ENCODE measurements at regions not wholly inside any gene's neighbourhood (a gene's known extent, or its start where the extent isn't known, plus 50 kb on each side); places are given as distances from the start of the nearest gene placed in this dataset.

- H3K4me3 Mint-ChIP-seq: no peak overlapping the region
- Histone ChIP-seq H3F3A (replicated peaks; ENCODE audit: low read depth) (no peaks in the 10 kb centered on the region), H2AFZ (no peak overlapping the region), H4K20me1 (replicated peaks; ENCODE audit: insufficient read depth) (no peaks in the 10 kb centered on the region), H3K79me2 (replicated peaks; ENCODE audit: insufficient read depth) (no peaks in the 10 kb centered on the region), H3K9me2 (ENCODE audit: insufficient read depth) (peaks cover 4% of the 10 kb centered on the region; the same call in 1 of the 2 replicates), H3K36me3 (ENCODE audit: insufficient read depth) (no peaks in the 10 kb centered on the region), H3K4me2 (no peak overlapping the region), H3K4me3 (no peak overlapping the region), H3K27ac (ENCODE audit: low read depth) (no peak overlapping the region), H3K27me3 (ENCODE audit: insufficient read depth) (no peaks in the 10 kb centered on the region), H3K4me1 (ENCODE audit: insufficient read depth) (no peaks in the 10 kb centered on the region)
- TF ChIP-seq ZNF462 (CRISPR knock-in tag; IDR thresholded peaks at IDR 0.05) (no peak), POLR2AphosphoS5 (IDR thresholded peaks at IDR 0.05; ENCODE audit: low read depth) (no peak), STAT1 (IDR thresholded peaks at IDR 0.05; ENCODE audit: unreplicated experiment) (no peak), CREB1 (CRISPR knock-in tag; IDR thresholded peaks at IDR 0.05; ENCODE audit: low read depth) (no peak), NANOG (IDR thresholded peaks at IDR 0.05; ENCODE audit: borderline replicate concordance) (no peak), ZNF331 (CRISPR knock-in tag; IDR thresholded peaks at IDR 0.05; ENCODE audit: low read depth) (no peak), ZNF114 (CRISPR knock-in tag; IDR thresholded peaks at IDR 0.05) (no peak), JUNB (IDR thresholded peaks at IDR 0.05; ENCODE audit: unreplicated experiment) (no peak)
- TF ChIP-seq, protein P1, sequence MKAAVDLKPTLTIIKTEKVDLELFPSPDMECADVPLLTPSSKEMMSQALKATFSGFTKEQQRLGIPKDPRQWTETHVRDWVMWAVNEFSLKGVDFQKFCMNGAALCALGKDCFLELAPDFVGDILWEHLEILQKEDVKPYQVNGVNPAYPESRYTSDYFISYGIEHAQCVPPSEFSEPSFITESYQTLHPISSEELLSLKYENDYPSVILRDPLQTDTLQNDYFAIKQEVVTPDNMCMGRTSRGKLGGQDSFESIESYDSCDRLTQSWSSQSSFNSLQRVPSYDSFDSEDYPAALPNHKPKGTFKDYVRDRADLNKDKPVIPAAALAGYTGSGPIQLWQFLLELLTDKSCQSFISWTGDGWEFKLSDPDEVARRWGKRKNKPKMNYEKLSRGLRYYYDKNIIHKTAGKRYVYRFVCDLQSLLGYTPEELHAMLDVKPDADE (IDR thresholded peaks at IDR 0.05): no peak
- TF ChIP-seq, protein P2, sequence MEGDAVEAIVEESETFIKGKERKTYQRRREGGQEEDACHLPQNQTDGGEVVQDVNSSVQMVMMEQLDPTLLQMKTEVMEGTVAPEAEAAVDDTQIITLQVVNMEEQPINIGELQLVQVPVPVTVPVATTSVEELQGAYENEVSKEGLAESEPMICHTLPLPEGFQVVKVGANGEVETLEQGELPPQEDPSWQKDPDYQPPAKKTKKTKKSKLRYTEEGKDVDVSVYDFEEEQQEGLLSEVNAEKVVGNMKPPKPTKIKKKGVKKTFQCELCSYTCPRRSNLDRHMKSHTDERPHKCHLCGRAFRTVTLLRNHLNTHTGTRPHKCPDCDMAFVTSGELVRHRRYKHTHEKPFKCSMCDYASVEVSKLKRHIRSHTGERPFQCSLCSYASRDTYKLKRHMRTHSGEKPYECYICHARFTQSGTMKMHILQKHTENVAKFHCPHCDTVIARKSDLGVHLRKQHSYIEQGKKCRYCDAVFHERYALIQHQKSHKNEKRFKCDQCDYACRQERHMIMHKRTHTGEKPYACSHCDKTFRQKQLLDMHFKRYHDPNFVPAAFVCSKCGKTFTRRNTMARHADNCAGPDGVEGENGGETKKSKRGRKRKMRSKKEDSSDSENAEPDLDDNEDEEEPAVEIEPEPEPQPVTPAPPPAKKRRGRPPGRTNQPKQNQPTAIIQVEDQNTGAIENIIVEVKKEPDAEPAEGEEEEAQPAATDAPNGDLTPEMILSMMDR (conservative IDR thresholded peaks at IDR 0.05; ENCODE audit: low read depth in 2 of 2): no peak
- TF ChIP-seq, protein P3, sequence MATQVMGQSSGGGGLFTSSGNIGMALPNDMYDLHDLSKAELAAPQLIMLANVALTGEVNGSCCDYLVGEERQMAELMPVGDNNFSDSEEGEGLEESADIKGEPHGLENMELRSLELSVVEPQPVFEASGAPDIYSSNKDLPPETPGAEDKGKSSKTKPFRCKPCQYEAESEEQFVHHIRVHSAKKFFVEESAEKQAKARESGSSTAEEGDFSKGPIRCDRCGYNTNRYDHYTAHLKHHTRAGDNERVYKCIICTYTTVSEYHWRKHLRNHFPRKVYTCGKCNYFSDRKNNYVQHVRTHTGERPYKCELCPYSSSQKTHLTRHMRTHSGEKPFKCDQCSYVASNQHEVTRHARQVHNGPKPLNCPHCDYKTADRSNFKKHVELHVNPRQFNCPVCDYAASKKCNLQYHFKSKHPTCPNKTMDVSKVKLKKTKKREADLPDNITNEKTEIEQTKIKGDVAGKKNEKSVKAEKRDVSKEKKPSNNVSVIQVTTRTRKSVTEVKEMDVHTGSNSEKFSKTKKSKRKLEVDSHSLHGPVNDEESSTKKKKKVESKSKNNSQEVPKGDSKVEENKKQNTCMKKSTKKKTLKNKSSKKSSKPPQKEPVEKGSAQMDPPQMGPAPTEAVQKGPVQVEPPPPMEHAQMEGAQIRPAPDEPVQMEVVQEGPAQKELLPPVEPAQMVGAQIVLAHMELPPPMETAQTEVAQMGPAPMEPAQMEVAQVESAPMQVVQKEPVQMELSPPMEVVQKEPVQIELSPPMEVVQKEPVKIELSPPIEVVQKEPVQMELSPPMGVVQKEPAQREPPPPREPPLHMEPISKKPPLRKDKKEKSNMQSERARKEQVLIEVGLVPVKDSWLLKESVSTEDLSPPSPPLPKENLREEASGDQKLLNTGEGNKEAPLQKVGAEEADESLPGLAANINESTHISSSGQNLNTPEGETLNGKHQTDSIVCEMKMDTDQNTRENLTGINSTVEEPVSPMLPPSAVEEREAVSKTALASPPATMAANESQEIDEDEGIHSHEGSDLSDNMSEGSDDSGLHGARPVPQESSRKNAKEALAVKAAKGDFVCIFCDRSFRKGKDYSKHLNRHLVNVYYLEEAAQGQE (IDR thresholded peaks at IDR 0.05; ENCODE audit: unreplicated experiment): no peak
- no peak overlapping the region for H3K27ac Mint-ChIP-seq
- H3K4me1 Mint-ChIP-seq: no peaks in the 10 kb centered on the region
- peaks cover 6% of the 10 kb centered on the region; the same call in 2 of the 3 replicates for H3K36me3 Mint-ChIP-seq (ENCODE audit: low read depth)
- DNase-seq (ENCODE audit: low spot score) (no peak), ATAC-seq (no peak)
- H3K9me3 Mint-ChIP-seq: peaks cover 82% of the 10 kb centered on the region
- peaks cover 3% of the 10 kb centered on the region for H3K27me3 Mint-ChIP-seq (ENCODE audit: insufficient read depth, low read depth, poor library complexity)
Observed at GRCh38 chr7:4331711-4332110, 350.4 kb upstream of the FOXK1 start.
